Right renal cortex interstitium (tissue), 3 donors: ENCODE measurements at regions not wholly inside any gene's neighbourhood (a gene's known extent, or its start where the extent isn't known, plus 50 kb on each side); places are given as distances from the start of the nearest gene placed in this dataset.

Source experiments
- DNase-seq, 3 donors: peaks; one replicate each; pipeline ENCODE4 v3.0.0-alpha.2; 2013; ENCODE audit warnings: low read depth in 3 of 3, low spot score in 2 of 3

DNA sequence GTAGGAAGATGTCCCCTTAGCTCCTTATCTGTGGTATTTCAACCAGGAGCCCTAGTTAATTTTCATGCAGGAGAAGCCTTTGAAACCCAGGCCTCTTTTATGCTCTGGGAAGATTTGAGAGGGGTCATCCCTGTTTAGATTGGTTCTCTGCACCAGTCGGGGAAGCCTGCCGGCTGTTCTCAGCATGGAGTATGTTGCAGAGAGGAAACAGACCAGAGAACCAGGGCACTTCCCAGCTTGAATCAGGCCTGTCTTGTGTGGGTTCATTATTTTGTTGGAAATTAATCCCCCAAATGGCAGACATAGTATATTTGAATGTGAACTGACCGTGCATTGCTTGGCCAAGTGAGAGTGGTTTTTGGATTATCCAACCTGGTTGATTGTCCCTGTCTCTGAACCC is 1082.1 kb upstream of the RBFOX1 start:
- DNase-seq = no peak

DNA sequence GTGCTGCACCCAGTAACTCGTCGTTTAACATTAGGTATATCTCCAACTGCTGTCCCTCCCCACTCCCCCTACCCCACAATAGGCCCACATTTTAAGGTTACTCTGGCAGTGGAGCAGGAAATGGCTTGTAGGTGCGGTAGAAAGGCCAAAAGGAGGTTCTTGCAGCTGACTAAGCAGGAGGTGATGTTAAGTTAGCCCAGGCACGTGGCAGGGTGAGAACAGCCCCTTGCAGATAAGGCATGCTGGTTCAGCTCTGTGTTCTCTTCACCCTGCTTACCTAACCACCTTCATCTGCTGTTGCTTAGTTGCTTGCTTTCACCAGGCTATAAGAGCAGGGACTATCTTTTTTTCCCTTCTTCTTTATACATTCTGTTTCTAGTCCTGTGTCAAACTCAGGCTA is 1082.8 kb upstream of the RBFOX1 start:
- no peak for DNase-seq

- DNase-seq = no peak
Observed at GRCh38 chr16:6248199-6248598, 1084.4 kb upstream of the RBFOX1 start.

DNA sequence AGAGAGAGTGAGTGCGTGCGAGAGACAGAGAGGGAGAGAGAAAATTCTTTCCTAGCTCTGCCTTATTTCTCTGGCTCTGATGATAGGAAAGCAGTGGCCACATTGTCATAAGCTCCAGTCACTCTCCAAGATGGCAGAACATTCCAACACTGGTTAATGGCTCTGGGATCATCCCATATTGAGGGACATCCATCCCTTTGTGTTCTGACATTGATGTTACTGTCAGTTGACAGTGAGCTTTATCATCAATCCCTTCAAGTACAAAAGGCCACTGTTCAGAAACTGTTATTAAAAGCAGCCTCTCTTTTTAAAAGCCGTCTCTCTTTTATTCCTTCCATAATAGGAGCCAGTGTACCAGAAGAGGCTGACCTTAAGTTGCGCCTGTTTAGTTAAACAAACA is 1084.9 kb upstream of the RBFOX1 start:
- no peak for DNase-seq

- DNase-seq = no peak
Observed at GRCh38 chr16:6247150-6247549, 1085.5 kb upstream of the RBFOX1 start.

DNA sequence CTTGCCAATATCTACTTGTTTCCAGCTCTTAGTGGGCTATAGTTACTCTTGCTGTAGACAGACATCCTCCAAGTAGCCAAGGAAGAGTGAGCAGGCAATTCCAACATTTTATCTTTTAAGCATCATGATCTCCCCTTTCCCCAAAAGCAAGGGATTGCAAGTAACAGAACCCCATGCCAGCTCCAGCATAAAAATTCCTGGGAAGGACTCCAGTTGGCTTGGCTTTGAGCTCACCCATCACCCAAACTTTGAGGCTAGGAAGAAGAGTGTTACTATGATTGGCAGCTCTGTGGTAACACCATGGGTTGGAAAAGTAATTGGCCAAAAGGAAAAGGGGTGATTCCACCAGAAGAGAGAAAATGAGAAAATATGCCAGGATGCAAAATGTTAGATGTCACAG is 1086.4 kb upstream of the RBFOX1 start:
- no peak for DNase-seq

- no peak for DNase-seq
Observed at GRCh38 chr16:6232056-6232455, 1100.6 kb upstream of the RBFOX1 start.

DNA sequence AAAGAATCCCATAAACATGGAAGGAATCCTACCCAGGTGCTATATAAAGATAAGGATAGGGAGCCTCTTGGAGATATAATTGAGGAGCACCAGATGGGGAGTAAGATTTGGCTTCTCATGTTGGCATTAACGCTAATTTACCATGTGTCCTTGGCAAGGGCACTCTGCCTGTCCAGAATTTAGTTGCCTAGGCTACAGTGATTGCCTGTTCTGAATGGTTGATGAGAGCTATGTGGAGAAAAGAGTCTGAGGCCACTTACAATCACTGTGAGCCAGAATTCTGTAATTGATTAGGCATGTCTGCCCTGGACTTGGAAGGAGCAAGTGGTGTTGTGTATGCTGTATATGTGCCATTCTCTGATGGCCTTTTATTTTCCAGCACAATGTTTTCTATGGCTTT is 1101.2 kb upstream of the RBFOX1 start:
- DNase-seq = no peak

- no peak for DNase-seq
Observed at GRCh38 chr16:6229186-6229585, 1103.5 kb upstream of the RBFOX1 start.

DNA sequence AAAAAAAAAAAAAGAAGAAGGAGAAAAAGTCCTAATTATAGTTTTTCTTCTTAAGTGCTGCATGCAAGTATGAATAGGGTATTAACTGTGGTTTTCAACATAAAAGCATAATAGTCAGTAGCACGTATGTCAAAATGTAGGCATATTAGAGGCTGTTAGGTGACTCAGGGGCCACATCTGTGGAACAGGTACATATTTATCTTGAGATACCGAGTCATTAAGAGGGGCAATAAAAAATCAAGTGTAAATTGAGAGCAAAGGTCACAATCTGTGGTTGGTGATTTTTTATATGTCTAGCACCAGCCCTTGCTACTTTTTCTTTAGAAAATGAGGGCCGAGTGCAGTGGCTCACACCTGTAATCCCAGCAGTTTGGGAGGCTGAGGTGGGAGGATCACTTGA is 1113.8 kb upstream of the RBFOX1 start:
- no peak for DNase-seq

- DNase-seq = no peak
Observed at GRCh38 chr16:6216836-6217235, 1115.8 kb upstream of the RBFOX1 start.

DNA sequence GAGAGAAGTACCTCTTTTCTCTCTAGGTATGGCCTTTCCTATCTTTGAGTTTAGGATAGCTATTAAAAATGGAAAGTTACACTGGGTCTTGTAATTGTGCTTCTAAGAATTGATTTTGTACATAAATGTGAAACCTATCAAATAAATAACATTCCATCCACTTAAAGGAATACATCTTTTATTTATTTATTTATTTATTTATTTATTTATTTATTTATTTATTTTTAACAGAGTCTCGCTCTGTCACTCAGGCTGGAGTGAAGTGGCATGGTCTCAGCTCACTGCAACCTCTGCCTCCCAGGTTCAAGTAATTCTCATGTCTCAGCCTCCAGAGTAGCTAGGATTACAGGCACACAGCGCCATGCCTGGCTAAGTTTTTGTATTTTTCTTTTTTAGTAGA is 1114.0 kb upstream of the EEF2KMT start:
- no peak for DNase-seq

GRCh38 chr16:6209355-6209930 is 1111.8 kb upstream of the EEF2KMT start:
- no peak for DNase-seq

DNA sequence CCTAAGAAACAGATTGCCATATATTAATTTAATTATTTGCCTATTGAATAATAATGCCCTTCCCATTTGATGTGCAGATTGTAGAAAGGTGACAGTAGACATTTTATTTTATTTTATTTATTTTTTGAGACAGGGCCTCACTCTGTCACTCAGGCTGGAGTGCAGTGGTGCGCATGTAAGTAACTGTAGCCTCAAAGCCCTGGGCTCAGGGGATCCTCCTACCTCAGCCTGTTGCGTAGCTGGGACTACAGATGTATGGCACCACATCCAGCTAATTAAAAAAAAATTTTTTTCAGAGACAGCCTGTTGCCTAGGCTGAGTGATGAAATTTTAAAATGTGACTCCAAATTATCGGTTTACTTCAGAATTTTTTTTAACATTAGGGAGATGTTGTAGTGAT is 1110.0 kb upstream of the EEF2KMT start:
- no peak for DNase-seq

GRCh38 chr16:6207124-6207523 is 1109.5 kb upstream of the EEF2KMT start:
- DNase-seq = no peak

DNA sequence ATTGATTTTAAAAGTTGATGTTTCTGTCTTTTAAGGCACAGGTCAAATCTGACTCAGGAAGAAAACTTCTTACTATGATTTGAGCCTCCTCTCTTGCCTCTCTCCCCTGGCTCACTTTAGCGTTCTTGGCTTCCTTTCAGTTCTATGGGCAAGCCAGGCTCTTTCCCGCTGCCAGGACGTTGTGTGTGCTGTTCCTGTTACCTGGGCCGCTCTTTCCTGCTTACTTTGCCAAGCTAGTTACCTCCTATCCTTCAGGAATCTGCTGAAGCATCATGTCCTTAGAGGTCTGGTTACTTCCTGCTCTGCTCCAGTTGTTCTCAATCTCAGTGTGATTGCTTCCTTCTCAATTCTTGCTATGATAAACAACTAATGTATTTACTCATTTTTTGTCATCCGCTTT is 1108.5 kb upstream of the EEF2KMT start:
- no peak for DNase-seq

- no peak for DNase-seq
Observed at GRCh38 chr16:6204945-6205344, 1107.3 kb upstream of the EEF2KMT start.

GRCh38 chr16:6200861-6201260 is 1103.3 kb upstream of the EEF2KMT start:
- DNase-seq = no peak

DNA sequence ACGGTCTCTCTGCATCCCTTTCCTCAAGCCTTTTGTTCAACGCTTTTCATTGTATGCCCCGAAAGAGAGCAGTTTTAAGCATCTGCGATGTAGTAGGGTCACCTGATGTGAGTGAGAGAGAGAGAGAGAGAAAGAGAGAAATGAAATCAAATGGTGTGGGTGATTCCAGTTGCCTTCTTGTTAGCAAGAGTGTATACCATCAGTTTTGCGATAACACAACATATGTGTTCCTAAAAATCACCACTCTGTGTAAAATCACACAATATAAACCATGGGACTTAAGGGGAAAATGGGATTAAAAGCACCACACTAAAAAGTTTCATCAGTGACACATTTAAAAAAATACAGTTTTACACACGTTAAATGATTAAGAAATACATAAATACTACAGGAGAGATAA is 1102.7 kb upstream of the EEF2KMT start:
- DNase-seq = no peak

- no peak for DNase-seq
Observed at GRCh38 chr16:6195966-6196365, 1098.4 kb upstream of the EEF2KMT start.

DNA sequence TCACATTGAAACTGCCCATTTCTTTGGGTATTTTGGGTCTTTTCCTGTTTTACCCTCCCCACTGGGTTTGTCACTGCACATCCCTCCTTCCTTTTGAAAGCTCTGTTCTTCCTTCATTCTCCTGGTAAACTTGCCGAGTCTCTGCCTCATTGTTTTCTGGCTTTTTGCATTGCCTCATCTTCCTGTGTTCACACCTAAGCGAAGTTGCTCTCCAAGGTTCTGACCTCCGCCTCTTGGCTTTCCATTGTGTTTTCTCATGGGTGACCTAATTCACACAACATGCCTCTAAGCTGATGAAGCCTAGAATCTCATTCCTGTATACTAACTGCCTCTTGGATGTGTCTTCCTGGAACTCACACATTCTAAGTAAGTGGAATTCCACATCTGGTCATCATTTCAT is 1096.1 kb upstream of the EEF2KMT start:
- peak; percentile 20 to 78 (median 55) for DNase-seq

DNA sequence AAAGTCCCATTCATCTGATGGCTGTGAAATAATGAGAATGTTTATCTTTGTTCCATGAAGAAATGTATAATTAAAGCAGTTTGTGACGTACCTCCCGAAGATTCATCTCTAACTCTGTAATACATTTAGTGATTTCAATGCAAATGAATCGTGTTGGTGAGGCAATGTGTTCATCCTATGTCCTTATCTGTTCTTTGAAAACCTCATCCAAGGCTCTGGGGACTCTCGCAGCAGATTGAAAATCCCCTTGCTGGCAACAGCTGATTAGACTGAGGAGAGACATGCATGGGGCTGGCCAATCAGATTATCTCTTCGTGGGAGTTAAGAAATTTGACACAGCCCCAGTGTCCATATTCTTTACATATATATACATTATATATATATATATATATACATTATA is 1095.4 kb upstream of the EEF2KMT start:
- no peak for DNase-seq

DNA sequence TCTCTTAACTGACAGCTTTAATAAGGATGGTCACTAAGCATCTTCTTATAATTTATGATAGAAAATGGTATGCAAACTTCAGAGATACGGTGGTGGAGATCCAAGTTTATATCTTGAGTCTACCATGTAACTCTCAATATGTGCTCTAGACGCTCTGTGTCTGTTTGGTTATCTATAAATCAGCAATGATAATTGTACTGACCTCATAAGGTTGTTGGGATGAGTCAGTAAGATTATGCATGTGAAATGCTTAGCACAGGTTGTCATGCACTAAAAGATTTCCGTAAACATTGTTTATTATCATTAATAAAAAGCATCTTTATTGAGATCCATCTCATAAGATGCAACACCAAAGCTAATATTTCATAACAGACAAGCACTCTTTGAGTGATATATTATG is 1094.9 kb upstream of the EEF2KMT start:
- DNase-seq = no peak

DNA sequence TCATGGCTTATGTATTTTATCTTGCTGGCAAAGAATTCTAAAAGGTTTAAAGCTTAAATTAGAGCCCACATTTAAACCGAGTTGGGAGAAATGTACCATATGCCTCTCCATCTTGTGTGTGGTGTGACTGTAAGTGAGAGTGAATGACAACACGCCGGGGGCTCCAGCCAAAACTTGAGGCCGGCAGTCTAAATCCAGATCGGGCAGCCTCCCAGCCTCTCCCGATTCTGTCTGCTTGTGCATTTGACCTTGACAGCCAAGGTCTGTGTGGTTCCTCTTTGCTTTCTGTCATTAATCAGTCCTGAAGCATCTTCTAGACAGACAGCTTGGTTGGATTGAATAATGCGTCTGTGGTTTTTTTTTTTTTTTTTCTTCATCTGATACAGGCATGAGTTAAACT is 1093.2 kb upstream of the EEF2KMT start:
- DNase-seq = no peak
